ENCODE measurements at regions not wholly inside any gene's neighbourhood (a gene's known extent, or its start where the extent isn't known, plus 50 kb on each side); places are given as distances from the start of the nearest gene placed in this dataset.

GRCh38 chr2:167544602-167545001 lies 656.3 kb downstream of the XIRP2 start:
- TF ChIP-seq, protein P1, sequence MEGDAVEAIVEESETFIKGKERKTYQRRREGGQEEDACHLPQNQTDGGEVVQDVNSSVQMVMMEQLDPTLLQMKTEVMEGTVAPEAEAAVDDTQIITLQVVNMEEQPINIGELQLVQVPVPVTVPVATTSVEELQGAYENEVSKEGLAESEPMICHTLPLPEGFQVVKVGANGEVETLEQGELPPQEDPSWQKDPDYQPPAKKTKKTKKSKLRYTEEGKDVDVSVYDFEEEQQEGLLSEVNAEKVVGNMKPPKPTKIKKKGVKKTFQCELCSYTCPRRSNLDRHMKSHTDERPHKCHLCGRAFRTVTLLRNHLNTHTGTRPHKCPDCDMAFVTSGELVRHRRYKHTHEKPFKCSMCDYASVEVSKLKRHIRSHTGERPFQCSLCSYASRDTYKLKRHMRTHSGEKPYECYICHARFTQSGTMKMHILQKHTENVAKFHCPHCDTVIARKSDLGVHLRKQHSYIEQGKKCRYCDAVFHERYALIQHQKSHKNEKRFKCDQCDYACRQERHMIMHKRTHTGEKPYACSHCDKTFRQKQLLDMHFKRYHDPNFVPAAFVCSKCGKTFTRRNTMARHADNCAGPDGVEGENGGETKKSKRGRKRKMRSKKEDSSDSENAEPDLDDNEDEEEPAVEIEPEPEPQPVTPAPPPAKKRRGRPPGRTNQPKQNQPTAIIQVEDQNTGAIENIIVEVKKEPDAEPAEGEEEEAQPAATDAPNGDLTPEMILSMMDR (IDR thresholded peaks at IDR 0.05) = no peak
- no peak for TF ChIP-seq POLR2A (IDR thresholded peaks at IDR 0.05)
